WTC11 (cell line): ENCODE measurements at regions not wholly inside any gene's neighbourhood (a gene's known extent, or its start where the extent isn't known, plus 50 kb on each side); places are given as distances from the start of the nearest gene placed in this dataset.
"Not testable (repeated sequence)": the region's sequence is repeated elsewhere in the genome, so short reads cannot be mapped to it uniquely, and the experiment has no call there.

ENCODE experiments used
- ATAC-seq: fragments of 200-7000 bp; cut with Tn5 transposase; 2 replicates; pipeline ENCODE4 v1.10.0; 2021; ENCODE audit warnings: mild to moderate bottlenecking, moderate library complexity
- CTCF ChIA-PET: fragments of 300-600 bp; sonication (Branson Sonifier 250); formaldehyde crosslinking; loops from one replicate; lab custom pipeline; 2021; ENCODE audit warnings: antibody characterized with exemption; lab: Charles Lee
- POLR2A ChIA-PET: fragments of 350-600 bp; sonication (Branson Sonifier 250); formaldehyde crosslinking; loops from one replicate; lab custom pipeline; 2021; ENCODE audit warnings: antibody characterized with exemption; lab: Charles Lee
- DNase-seq: peaks from one replicate; pipeline ENCODE4 v3.0.0; 2021; ENCODE audit warnings: low spot score
- H3K27ac Mint-ChIP-seq: 2 replicates; pipeline ENCODE4 v1.8.0; 2021; ENCODE audit warnings: mixed read lengths
- H3K27me3 Mint-ChIP-seq: 2 replicates; pipeline ENCODE4 v1.8.0; 2021; ENCODE audit warnings: low read depth, mild to moderate bottlenecking, moderate library complexity, mixed read lengths
- H3K36me3 Mint-ChIP-seq: 2 replicates; pipeline ENCODE4 v1.8.0; 2021; ENCODE audit warnings: mixed read lengths
- H3K4me1 Mint-ChIP-seq: 2 replicates; pipeline ENCODE4 v1.8.0; 2022; ENCODE audit warnings: mixed read lengths
- H3K4me3 Mint-ChIP-seq: 2 replicates; pipeline ENCODE4 v1.8.0; 2021; ENCODE audit warnings: mild to moderate bottlenecking, moderate library complexity, mixed read lengths
- H3K9me3 Mint-ChIP-seq: 2 replicates; pipeline ENCODE4 v1.8.0; 2021; ENCODE audit warnings: mixed read lengths
- AFF4 ChIP-seq: sonication (generic); formaldehyde crosslinking; IDR thresholded peaks from 2 replicates; pipeline ENCODE4 v1.8.1; 2023; ENCODE audit warnings: mild to moderate bottlenecking, missing genetic modification reagents, borderline replicate concordance
- ETV6 ChIP-seq: sonication (generic); formaldehyde crosslinking; IDR thresholded peaks from 2 replicates; pipeline ENCODE4 v1.8.1; 2022; ENCODE audit warnings: mild to moderate bottlenecking, missing genetic modification reagents
- FOXK1 ChIP-seq: sonication (generic); formaldehyde crosslinking; IDR thresholded peaks from 2 replicates; pipeline ENCODE4 v1.8.0; 2022; ENCODE audit warnings: mild to moderate bottlenecking, moderate library complexity, missing genetic modification reagents
- GABPB1 ChIP-seq: sonication (generic); formaldehyde crosslinking; IDR thresholded peaks from 2 replicates; pipeline ENCODE4 v1.8.1; 2023; ENCODE audit warnings: mild to moderate bottlenecking, missing genetic modification reagents
- JUN ChIP-seq: sonication (generic); formaldehyde crosslinking; IDR thresholded peaks from 2 replicates; pipeline ENCODE4 v1.8.0; 2023; ENCODE audit warnings: mild to moderate bottlenecking, missing genetic modification reagents
- KAT7 ChIP-seq: sonication (generic); formaldehyde crosslinking; IDR thresholded peaks from 2 replicates; pipeline ENCODE4 v1.8.1; 2023; ENCODE audit warnings: missing genetic modification reagents, mild to moderate bottlenecking, borderline replicate concordance
- MAX ChIP-seq: sonication (generic); formaldehyde crosslinking; IDR thresholded peaks from 2 replicates; pipeline ENCODE4 v1.8.0; 2022; ENCODE audit warnings: mild to moderate bottlenecking, missing genetic modification reagents
- PREB ChIP-seq: sonication (generic); formaldehyde crosslinking; IDR thresholded peaks from 2 replicates; pipeline ENCODE4 v1.8.1; 2022; ENCODE audit warnings: mild to moderate bottlenecking, missing genetic modification reagents, moderate library complexity, borderline replicate concordance
- USF1 ChIP-seq: sonication (generic); formaldehyde crosslinking; IDR thresholded peaks from 2 replicates; pipeline ENCODE4 v1.8.0; 2022; ENCODE audit warnings: mild to moderate bottlenecking, missing genetic modification reagents
- ZNF121 ChIP-seq: sonication (generic); formaldehyde crosslinking; IDR thresholded peaks from 2 replicates; pipeline ENCODE4 v1.8.0; 2023; ENCODE audit warnings: missing genetic modification reagents
- ZNF232 ChIP-seq: sonication (generic); formaldehyde crosslinking; IDR thresholded peaks from 2 replicates; pipeline ENCODE4 v1.8.0; 2022; ENCODE audit warnings: mild to moderate bottlenecking, missing genetic modification reagents
- ZNF425 ChIP-seq: fragments of 250-450 bp; sonication (Bioruptor Pico); conservative IDR thresholded peaks from 2 replicates; pipeline ENCODE4 v1.9.0; 2021; ENCODE audit warnings: mild to moderate bottlenecking
- TF ChIP-seq, protein P1 (sequence below): sonication (generic); formaldehyde crosslinking; IDR thresholded peaks from 2 replicates; pipeline ENCODE4 v1.8.0; 2023; ENCODE audit warnings: missing genetic modification reagents
- TF ChIP-seq, protein P2 (sequence below): fragments of 250-450 bp; sonication (Bioruptor Pico); IDR thresholded peaks from 2 replicates; pipeline ENCODE4 v1.8.0; 2021; ENCODE audit warnings: mild to moderate bottlenecking
- TF ChIP-seq, protein P3 (sequence below): sonication (generic); formaldehyde crosslinking; IDR thresholded peaks from 2 replicates; pipeline ENCODE4 v1.8.1; 2023; ENCODE audit warnings: mild to moderate bottlenecking, missing genetic modification reagents

DNA sequence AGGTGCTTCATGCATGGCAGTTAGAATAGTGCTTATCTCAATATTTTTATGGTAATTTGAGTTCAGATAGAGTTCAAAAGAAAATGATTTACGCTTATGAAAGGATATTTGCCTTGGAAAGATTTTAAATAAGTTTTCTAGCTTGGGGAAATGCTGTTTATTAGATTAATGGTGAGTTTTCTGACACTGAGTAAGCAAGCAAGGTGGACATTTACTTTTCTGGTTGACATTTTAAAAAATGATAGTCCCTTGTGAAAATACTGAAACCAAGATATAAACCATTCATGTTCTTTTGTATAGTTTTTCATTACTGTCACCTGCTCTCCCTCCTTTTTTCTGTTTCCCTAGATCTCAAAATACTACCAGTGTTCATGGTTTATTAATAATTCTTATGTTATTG lies 1034.8 kb upstream of the SPRY2 start:
- no peak for ATAC-seq
- H3K27me3 Mint-ChIP-seq = no peaks in the 10 kb centered on the region

GRCh38 chr13:81362711-81363110 lies 1021.8 kb upstream of the SPRY2 start:
- POLR2A ChIA-PET, H3K4me3 Mint-ChIP-seq, H3K4me1 Mint-ChIP-seq, DNase-seq, CTCF ChIA-PET, H3K27ac Mint-ChIP-seq, ATAC-seq, H3K27me3 Mint-ChIP-seq: not testable (repeated sequence)
- peaks cover 45% of the 10 kb centered on the region for H3K9me3 Mint-ChIP-seq
- H3K36me3 Mint-ChIP-seq = peaks cover 30% of the 10 kb centered on the region

More for the DNA sequence above, 1034.8 kb upstream of the SPRY2 start:
- Mint-ChIP-seq H3K4me3 (no peak overlapping the region), H3K9me3 (0 out of 2 replicates have a peak, but pooled peaks cover 5% of the 10 kb centered on the region), H3K4me1 (no peaks in the 10 kb centered on the region), H3K36me3 (no peaks in the 10 kb centered on the region)
- ChIA-PET CTCF (no interaction called here), POLR2A (no interaction called here)
- no peak for TF ChIP-seq ETV6 (CRISPR knock-in tag)
- no peak for TF ChIP-seq USF1
- no peak for TF ChIP-seq ZNF232
- no peak for TF ChIP-seq KAT7 (CRISPR knock-in tag)
- TF ChIP-seq FOXK1 (CRISPR knock-in tag) = no peak
- TF ChIP-seq, protein P1, sequence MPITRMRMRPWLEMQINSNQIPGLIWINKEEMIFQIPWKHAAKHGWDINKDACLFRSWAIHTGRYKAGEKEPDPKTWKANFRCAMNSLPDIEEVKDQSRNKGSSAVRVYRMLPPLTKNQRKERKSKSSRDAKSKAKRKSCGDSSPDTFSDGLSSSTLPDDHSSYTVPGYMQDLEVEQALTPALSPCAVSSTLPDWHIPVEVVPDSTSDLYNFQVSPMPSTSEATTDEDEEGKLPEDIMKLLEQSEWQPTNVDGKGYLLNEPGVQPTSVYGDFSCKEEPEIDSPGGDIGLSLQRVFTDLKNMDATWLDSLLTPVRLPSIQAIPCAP (CRISPR knock-in tag) = no peak
- TF ChIP-seq, protein P2, sequence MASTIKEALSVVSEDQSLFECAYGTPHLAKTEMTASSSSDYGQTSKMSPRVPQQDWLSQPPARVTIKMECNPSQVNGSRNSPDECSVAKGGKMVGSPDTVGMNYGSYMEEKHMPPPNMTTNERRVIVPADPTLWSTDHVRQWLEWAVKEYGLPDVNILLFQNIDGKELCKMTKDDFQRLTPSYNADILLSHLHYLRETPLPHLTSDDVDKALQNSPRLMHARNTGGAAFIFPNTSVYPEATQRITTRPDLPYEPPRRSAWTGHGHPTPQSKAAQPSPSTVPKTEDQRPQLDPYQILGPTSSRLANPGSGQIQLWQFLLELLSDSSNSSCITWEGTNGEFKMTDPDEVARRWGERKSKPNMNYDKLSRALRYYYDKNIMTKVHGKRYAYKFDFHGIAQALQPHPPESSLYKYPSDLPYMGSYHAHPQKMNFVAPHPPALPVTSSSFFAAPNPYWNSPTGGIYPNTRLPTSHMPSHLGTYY (CRISPR knock-in tag) = no peak
- no peak for TF ChIP-seq AFF4
- TF ChIP-seq JUN = no peak
- no peak for TF ChIP-seq GABPB1 (CRISPR knock-in tag)
- no peak for TF ChIP-seq ZNF121 (CRISPR knock-in tag)
- TF ChIP-seq MAX (CRISPR knock-in tag) = no peak
- TF ChIP-seq, all 79 proteins: peak for 0
- H3K27ac Mint-ChIP-seq = no peak overlapping the region
- DNase-seq = no peak

DNA sequence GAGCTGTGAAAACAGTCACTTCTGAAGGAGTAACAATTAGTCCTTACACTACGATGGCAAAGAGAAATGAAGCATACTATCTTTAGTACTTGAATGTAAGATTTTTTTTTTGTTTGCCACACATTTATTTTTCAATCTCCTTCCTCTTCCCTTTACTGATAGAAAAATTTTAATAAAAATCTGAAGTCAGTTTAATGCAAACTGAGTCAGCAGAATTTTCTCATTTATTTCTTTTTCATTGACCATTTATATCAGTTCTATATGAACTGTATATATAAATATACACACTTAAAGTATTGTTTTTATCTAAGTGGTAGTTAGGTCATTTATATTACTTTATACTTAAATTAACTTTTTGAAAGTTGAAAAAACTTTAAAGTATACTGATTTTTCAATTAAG lies 1009.1 kb upstream of the SPRY2 start:
- Mint-ChIP-seq H3K27me3 (no peaks in the 10 kb centered on the region), H3K27ac (no peak overlapping the region), H3K36me3 (no peaks in the 10 kb centered on the region), H3K9me3 (no peaks in the 10 kb centered on the region), H3K4me1 (no peaks in the 10 kb centered on the region), H3K4me3 (no peak overlapping the region)
- ChIA-PET CTCF (no interaction called here), POLR2A (no interaction called here)
- ATAC-seq = no peak
- DNase-seq = no peak
- TF ChIP-seq PREB (no peak), ZNF425 (CRISPR knock-in tag) (no peak)
- TF ChIP-seq, protein P3, sequence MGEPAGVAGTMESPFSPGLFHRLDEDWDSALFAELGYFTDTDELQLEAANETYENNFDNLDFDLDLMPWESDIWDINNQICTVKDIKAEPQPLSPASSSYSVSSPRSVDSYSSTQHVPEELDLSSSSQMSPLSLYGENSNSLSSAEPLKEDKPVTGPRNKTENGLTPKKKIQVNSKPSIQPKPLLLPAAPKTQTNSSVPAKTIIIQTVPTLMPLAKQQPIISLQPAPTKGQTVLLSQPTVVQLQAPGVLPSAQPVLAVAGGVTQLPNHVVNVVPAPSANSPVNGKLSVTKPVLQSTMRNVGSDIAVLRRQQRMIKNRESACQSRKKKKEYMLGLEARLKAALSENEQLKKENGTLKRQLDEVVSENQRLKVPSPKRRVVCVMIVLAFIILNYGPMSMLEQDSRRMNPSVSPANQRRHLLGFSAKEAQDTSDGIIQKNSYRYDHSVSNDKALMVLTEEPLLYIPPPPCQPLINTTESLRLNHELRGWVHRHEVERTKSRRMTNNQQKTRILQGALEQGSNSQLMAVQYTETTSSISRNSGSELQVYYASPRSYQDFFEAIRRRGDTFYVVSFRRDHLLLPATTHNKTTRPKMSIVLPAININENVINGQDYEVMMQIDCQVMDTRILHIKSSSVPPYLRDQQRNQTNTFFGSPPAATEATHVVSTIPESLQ (CRISPR knock-in tag) = no peak

GRCh38 chr13:81340118-81341069 lies 999.5 kb upstream of the SPRY2 start:
- H3K4me1 Mint-ChIP-seq, POLR2A ChIA-PET, DNase-seq, H3K36me3 Mint-ChIP-seq, H3K4me3 Mint-ChIP-seq, H3K27ac Mint-ChIP-seq, CTCF ChIA-PET, H3K27me3 Mint-ChIP-seq, ATAC-seq: not testable (repeated sequence)
- H3K9me3 Mint-ChIP-seq = peaks cover 31% of the 10 kb centered on the region
